ENCODE measurements at regions not wholly inside any gene's neighbourhood (a gene's known extent, or its start where the extent isn't known, plus 50 kb on each side); places are given as distances from the start of the nearest gene placed in this dataset.

- TF ChIP-seq, protein P1, sequence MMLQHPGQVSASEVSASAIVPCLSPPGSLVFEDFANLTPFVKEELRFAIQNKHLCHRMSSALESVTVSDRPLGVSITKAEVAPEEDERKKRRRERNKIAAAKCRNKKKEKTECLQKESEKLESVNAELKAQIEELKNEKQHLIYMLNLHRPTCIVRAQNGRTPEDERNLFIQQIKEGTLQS (IDR thresholded peaks at IDR 0.05), result no peak
- TF ChIP-seq RAD21 (IDR thresholded peaks at IDR 0.05; ENCODE audit: low read depth), result no peak
- no peak for TF ChIP-seq YY1 (IDR thresholded peaks at IDR 0.05; ENCODE audit: extremely low read depth, insufficient replicate concordance, low read depth, low read length)
- TF ChIP-seq EZH2phosphoT487 (IDR thresholded peaks at IDR 0.05; ENCODE audit: borderline replicate concordance), result no peak
- TF ChIP-seq EZH2 (IDR thresholded peaks at IDR 0.05), result no peak
- TF ChIP-seq FOSL1 (IDR thresholded peaks at IDR 0.05; ENCODE audit: low read depth), result no peak
Measured at GRCh38 chr15:93359425-93360131, 270.6 kb upstream of the RGMA start (continued).

DNA sequence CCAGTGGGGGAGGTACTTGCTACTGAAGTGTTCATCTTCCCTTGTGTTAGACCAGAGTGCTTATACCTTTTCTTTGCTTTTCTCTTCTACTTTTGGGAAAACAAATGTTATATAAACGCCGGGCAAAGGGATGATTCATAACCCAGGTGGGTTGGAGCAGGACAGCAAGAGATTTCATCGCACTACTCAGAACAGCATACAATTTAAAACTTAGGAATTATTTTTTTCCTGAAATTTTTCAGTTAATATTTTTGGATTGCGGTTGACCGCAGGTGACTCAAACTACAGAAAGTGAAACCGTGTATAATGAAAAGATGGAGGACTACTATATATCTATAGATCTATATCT is 270.0 kb upstream of the RGMA start:
- ChIA-PET CTCF (no interaction called here), POLR2A (no interaction called here), RAD21 (ENCODE audit: low non-redundant PET in 1 of 2, low total read pairs in 2 of 2, uncharacterized antibody in 2 of 2, unreplicated experiment in 2 of 2) (no interaction called here)
- Histone ChIP-seq H3K4me3 (replicated peaks in 1 of 2; ENCODE audit: low read depth in 1 of 2, low read length in 2 of 2) (no peak overlapping the region), H3K79me2 (ENCODE audit: insufficient read depth, low read length) (no peaks in the 10 kb centered on the region), H3K9ac (ENCODE audit: low read length) (no peak overlapping the region), H3K4me1 (ENCODE audit: control insufficient read depth in 1 of 2, insufficient read depth in 2 of 2, low read length in 2 of 2) (no peaks in the 10 kb centered on the region), H2AFZ (ENCODE audit: low read depth, low read length, poor library complexity, severe bottlenecking) (no peak overlapping the region), H4K20me1 (ENCODE audit: insufficient read depth) (no peaks in the 10 kb centered on the region), H3K36me3 (ENCODE audit: control insufficient read depth in 1 of 2, insufficient read depth in 2 of 2, low read length in 2 of 2) (no peaks in the 10 kb centered on the region), H3K9me3 (ENCODE audit: control insufficient read depth in 1 of 2, insufficient read depth in 1 of 2, low read depth in 1 of 2, low read length in 2 of 2) (no peaks in the 10 kb centered on the region), H3K27ac (ENCODE audit: low read depth, low read length) (no peak overlapping the region), H3K4me2 (ENCODE audit: low read length) (no peak overlapping the region), H3K27me3 (ENCODE audit: insufficient read depth, low read length) (peaks cover 10% of the 10 kb centered on the region; the same call in 1 of the 2 replicates), H3K9me2 (ENCODE audit: insufficient read depth) (no peaks in the 10 kb centered on the region)
- ATAC-seq (no peak), DNase-seq (ENCODE audit: low read depth, low spot score) (no peak)
- no TSS peak for BruUV-seq (replicated peaks)
- TF ChIP-seq, protein P2, sequence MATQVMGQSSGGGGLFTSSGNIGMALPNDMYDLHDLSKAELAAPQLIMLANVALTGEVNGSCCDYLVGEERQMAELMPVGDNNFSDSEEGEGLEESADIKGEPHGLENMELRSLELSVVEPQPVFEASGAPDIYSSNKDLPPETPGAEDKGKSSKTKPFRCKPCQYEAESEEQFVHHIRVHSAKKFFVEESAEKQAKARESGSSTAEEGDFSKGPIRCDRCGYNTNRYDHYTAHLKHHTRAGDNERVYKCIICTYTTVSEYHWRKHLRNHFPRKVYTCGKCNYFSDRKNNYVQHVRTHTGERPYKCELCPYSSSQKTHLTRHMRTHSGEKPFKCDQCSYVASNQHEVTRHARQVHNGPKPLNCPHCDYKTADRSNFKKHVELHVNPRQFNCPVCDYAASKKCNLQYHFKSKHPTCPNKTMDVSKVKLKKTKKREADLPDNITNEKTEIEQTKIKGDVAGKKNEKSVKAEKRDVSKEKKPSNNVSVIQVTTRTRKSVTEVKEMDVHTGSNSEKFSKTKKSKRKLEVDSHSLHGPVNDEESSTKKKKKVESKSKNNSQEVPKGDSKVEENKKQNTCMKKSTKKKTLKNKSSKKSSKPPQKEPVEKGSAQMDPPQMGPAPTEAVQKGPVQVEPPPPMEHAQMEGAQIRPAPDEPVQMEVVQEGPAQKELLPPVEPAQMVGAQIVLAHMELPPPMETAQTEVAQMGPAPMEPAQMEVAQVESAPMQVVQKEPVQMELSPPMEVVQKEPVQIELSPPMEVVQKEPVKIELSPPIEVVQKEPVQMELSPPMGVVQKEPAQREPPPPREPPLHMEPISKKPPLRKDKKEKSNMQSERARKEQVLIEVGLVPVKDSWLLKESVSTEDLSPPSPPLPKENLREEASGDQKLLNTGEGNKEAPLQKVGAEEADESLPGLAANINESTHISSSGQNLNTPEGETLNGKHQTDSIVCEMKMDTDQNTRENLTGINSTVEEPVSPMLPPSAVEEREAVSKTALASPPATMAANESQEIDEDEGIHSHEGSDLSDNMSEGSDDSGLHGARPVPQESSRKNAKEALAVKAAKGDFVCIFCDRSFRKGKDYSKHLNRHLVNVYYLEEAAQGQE (IDR thresholded peaks at IDR 0.05; ENCODE audit: low read depth), result no peak
- TF ChIP-seq, protein P3, sequence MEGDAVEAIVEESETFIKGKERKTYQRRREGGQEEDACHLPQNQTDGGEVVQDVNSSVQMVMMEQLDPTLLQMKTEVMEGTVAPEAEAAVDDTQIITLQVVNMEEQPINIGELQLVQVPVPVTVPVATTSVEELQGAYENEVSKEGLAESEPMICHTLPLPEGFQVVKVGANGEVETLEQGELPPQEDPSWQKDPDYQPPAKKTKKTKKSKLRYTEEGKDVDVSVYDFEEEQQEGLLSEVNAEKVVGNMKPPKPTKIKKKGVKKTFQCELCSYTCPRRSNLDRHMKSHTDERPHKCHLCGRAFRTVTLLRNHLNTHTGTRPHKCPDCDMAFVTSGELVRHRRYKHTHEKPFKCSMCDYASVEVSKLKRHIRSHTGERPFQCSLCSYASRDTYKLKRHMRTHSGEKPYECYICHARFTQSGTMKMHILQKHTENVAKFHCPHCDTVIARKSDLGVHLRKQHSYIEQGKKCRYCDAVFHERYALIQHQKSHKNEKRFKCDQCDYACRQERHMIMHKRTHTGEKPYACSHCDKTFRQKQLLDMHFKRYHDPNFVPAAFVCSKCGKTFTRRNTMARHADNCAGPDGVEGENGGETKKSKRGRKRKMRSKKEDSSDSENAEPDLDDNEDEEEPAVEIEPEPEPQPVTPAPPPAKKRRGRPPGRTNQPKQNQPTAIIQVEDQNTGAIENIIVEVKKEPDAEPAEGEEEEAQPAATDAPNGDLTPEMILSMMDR (IDR thresholded peaks at IDR 0.05 in 2 of 3, conservative IDR thresholded peaks at IDR 0.05 in 1 of 3; ENCODE audit: borderline replicate concordance in 1 of 3, insufficient read depth in 1 of 3, low read depth in 2 of 3, low read length in 2 of 3), result no peak
- TF ChIP-seq, protein P1 (IDR thresholded peaks at IDR 0.05), result no peak
- no peak for TF ChIP-seq POLR2A (IDR thresholded peaks at IDR 0.05; ENCODE audit: borderline replicate concordance, extremely low read depth, insufficient read depth, insufficient read length)
- TF ChIP-seq SRF (IDR thresholded peaks at IDR 0.05; ENCODE audit: low read depth), result no peak
- TF ChIP-seq SP1 (IDR thresholded peaks at IDR 0.05; ENCODE audit: low read depth), result no peak
- TF ChIP-seq CEBPB (IDR thresholded peaks at IDR 0.05; ENCODE audit: low read depth), result no peak
- no peak for TF ChIP-seq ELF1 (IDR thresholded peaks at IDR 0.05; ENCODE audit: borderline replicate concordance, low read depth)
- no peak for TF ChIP-seq MAX (IDR thresholded peaks at IDR 0.05)
- TF ChIP-seq EGR1 (IDR thresholded peaks at IDR 0.05; ENCODE audit: low read depth), result no peak
- intact Hi-C loops (cut with micrococcal nuclease), result no loop called here
